ENCODE measurements at regions not wholly inside any gene's neighbourhood (a gene's known extent, or its start where the extent isn't known, plus 50 kb on each side); places are given as distances from the start of the nearest gene placed in this dataset.

DNA sequence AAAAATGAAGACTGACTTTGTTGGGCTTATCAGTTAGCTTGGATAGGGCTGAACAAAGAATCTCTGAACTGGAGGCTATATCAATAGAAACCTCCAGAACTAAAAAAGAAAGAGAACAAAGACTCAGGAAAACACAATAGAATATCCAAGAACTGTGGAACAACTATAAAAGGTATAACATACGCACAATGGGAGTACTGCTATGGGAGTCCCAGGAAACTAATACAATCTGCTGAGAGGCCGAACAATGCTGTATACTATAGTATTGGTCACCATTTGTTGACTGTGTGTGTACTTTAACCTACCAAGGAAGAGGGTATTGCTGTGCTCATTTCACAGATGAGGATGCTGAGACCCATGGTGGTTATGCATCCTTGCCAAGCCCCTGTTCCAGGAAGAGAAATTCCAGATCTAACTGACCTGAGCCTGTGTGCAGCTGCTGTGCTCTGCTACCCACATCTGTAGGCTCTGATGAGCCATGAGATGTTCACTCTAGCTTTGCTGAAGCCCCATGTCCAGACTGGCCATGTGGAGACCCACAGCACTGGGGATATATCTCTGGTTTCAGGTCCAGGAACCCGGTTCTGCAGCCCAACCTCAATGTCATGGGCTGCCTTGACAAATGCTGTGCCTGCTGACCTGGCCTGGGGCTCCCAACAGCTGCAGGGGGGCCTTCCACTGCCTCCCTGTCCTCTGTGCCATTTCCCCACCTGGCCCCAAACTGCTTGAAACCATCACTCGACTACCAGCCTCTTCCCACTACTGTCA, 254.3 kb upstream of the TNRC6C start:
- FAIRE-seq (no peak), DNase-seq (ENCODE audit: insufficient read length, low spot score) (no peak)
- TF ChIP-seq POLR2A (IDR thresholded peaks at IDR 0.05; ENCODE audit: low read depth, low read length) (no peak), POLR2AphosphoS5 (IDR thresholded peaks at IDR 0.05; ENCODE audit: low read depth, low read length) (no peak), POU2F2 (IDR thresholded peaks at IDR 0.05; ENCODE audit: low read depth, low read length) (no peak), TAF1 (IDR thresholded peaks at IDR 0.05; ENCODE audit: low read depth, low read length) (no peak), PAX5 (IDR thresholded peaks at IDR 0.05; ENCODE audit: insufficient read depth, low read length, severe bottlenecking) (no peak), SPI1 (IDR thresholded peaks at IDR 0.05; ENCODE audit: low read depth, low read length) (no peak)

DNA sequence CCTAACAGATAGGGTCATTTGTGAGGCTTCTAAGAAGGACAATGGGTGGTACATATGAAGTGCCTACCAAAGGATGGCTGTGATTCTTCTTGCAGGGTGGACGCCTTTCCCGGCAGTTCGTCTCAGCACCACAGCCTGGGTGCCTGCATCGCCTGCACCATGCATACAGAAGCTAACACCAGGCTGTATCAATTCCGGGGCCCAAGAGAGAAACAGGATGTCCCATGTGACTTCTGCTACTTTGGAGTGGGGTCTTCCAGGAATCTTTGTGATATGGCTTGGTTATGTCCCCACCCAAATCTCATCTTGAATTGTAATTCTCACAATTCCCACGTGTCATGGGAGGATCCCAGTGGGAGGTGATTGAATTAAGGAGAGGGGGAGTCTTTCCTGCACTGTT, 251.6 kb upstream of the TNRC6C start:
- FAIRE-seq: no peak
- no peak for TF ChIP-seq TAF1 (IDR thresholded peaks at IDR 0.05; ENCODE audit: low read depth, low read length)
- no peak for TF ChIP-seq SPI1 (IDR thresholded peaks at IDR 0.05; ENCODE audit: low read depth, low read length)
- TF ChIP-seq PAX5 (IDR thresholded peaks at IDR 0.05; ENCODE audit: insufficient read depth, low read length, severe bottlenecking): no peak
- TF ChIP-seq POU2F2 (IDR thresholded peaks at IDR 0.05; ENCODE audit: low read depth, low read length): no peak
- no peak for TF ChIP-seq POLR2AphosphoS5 (IDR thresholded peaks at IDR 0.05; ENCODE audit: low read depth, low read length)
- DNase-seq (ENCODE audit: insufficient read length, low spot score): no peak

DNA sequence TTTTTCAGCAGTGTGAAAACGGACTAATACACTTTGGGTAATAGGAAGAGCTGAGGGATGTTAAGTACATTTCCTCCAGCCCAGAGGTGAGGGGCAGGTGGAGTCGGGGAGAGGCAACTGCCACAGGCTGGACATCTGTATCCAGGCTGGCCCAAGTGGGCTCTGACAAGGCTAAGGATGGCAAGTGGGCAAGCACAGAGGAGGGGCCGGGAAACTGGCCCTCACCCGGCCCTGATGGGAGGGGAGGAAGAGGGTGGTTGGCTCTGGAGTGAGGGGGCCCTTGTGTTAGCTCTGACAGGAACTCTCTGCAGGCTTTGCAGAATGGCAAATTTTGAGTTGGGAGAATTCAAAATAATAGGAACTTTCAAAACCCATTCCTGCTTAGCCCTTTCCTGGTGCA, 251.0 kb upstream of the TNRC6C start:
- no peak for TF ChIP-seq POU2F2 (IDR thresholded peaks at IDR 0.05; ENCODE audit: low read depth, low read length)
- no peak for TF ChIP-seq POLR2AphosphoS5 (IDR thresholded peaks at IDR 0.05; ENCODE audit: low read depth, low read length)
- no peak for TF ChIP-seq POLR2A (IDR thresholded peaks at IDR 0.05; ENCODE audit: low read depth, low read length)
- no peak for TF ChIP-seq PAX5 (IDR thresholded peaks at IDR 0.05; ENCODE audit: insufficient read depth, low read length, severe bottlenecking)
- no peak for TF ChIP-seq TAF1 (IDR thresholded peaks at IDR 0.05; ENCODE audit: low read depth, low read length)
- no peak for TF ChIP-seq SPI1 (IDR thresholded peaks at IDR 0.05; ENCODE audit: low read depth, low read length)
- no peak for FAIRE-seq

DNA sequence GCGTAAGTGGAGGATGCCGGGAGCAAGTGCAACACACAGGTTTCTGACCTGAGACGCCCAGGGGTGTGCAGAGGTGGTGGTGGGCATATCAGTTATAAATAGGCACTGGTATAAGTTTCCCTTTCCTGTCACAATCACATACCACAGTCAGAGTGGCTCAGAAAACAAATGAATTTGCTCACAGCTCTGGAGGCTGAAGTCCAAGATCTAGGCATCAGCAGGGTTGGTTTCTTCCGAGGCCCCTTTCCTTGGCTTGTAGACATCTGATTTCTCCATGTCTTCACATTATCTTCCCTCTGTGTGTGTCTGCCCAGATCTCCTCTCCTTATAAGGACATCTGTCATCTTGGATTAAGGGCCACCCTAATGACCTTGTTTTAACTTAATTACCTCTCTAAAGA, 250.5 kb upstream of the TNRC6C start:
- DNase-seq (ENCODE audit: insufficient read length, low spot score) (no peak), FAIRE-seq (no peak)
- TF ChIP-seq SPI1 (IDR thresholded peaks at IDR 0.05; ENCODE audit: low read depth, low read length) (no peak), TAF1 (IDR thresholded peaks at IDR 0.05; ENCODE audit: low read depth, low read length) (no peak), POU2F2 (IDR thresholded peaks at IDR 0.05; ENCODE audit: low read depth, low read length) (no peak), PAX5 (IDR thresholded peaks at IDR 0.05; ENCODE audit: insufficient read depth, low read length, severe bottlenecking) (no peak), POLR2A (IDR thresholded peaks at IDR 0.05; ENCODE audit: low read depth, low read length) (no peak), POLR2AphosphoS5 (IDR thresholded peaks at IDR 0.05; ENCODE audit: low read depth, low read length) (no peak)

More for the DNA sequence above, 251.0 kb upstream of the TNRC6C start:
- DNase-seq (ENCODE audit: insufficient read length, low spot score): no peak

DNA sequence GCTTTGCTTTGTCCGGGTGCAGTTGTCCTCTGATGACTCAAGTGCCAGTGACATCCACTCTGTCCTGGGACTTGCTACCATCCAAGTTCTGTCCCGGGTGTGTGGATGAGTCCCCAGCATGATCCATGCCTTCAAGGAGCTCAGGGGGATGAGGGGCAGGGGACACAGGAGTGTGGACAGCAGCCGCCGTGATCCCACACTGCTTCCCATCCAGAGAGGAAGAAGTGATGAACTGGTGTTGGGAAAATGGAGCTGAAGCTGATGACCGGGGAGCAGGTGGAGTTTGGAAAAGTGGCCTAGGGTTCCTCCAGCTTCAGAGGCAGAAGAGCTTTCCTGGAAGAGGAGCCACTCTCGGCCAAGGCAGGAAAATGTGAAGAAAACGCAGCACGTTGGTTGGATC, 249.6 kb upstream of the TNRC6C start:
- FAIRE-seq: no peak
- TF ChIP-seq POU2F2 (IDR thresholded peaks at IDR 0.05; ENCODE audit: low read depth, low read length) (no peak), PAX5 (IDR thresholded peaks at IDR 0.05; ENCODE audit: insufficient read depth, low read length, severe bottlenecking) (no peak), SPI1 (IDR thresholded peaks at IDR 0.05; ENCODE audit: low read depth, low read length) (no peak), TAF1 (IDR thresholded peaks at IDR 0.05; ENCODE audit: low read depth, low read length) (no peak), POLR2AphosphoS5 (IDR thresholded peaks at IDR 0.05; ENCODE audit: low read depth, low read length) (no peak), POLR2A (IDR thresholded peaks at IDR 0.05; ENCODE audit: low read depth, low read length) (no peak)

DNA sequence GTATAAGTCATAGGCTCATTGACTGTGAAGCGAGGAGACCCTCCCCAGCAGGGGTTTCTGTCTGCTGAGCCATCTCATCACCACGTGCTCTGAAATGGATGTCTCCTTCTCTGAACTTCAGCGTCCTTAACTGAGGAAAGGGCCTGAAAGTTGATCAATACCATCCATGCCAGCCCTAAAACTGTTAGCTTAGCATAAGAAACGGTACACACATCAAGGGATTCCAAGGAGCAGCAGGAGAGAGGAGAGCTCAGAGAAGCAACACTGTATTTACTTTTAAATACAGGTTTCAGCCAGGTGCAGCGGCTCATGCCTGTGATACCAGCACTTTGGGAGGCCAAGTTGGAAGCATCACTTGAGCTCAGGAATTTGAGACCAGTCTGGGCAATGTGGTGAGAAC, 248.9 kb upstream of the TNRC6C start:
- DNase-seq (ENCODE audit: insufficient read length, low spot score) (no peak), FAIRE-seq (no peak)

More for the DNA sequence above, 249.6 kb upstream of the TNRC6C start:
- no peak for DNase-seq (ENCODE audit: insufficient read length, low spot score)

DNA sequence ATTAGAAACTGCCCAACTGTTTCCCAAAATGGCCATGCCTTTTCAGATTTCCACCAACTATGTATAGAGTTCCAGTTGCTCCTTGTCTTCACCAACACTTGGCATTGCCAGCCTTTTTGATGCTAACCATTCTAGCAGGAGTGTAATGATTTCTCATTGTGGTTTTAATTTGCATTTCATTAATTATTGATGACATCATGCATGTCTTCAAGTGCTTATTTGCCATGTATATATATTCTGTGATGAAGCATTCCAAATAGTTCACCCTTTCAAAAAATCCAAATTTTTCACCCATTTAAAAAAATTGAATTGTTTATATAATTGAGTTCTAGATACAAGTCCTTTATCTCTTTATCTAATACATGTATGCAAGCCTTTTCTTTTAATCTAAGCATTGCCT, 245.9 kb upstream of the TNRC6C start:
- FAIRE-seq (no peak), DNase-seq (ENCODE audit: insufficient read length, low spot score) (no peak)
- TF ChIP-seq POLR2A (IDR thresholded peaks at IDR 0.05; ENCODE audit: low read depth, low read length): no peak
- TF ChIP-seq PAX5 (IDR thresholded peaks at IDR 0.05; ENCODE audit: insufficient read depth, low read length, severe bottlenecking): no peak
- no peak for TF ChIP-seq SPI1 (IDR thresholded peaks at IDR 0.05; ENCODE audit: low read depth, low read length)
- TF ChIP-seq POLR2AphosphoS5 (IDR thresholded peaks at IDR 0.05; ENCODE audit: low read depth, low read length): no peak
- no peak for TF ChIP-seq POU2F2 (IDR thresholded peaks at IDR 0.05; ENCODE audit: low read depth, low read length)
- TF ChIP-seq TAF1 (IDR thresholded peaks at IDR 0.05; ENCODE audit: low read depth, low read length): no peak

More for the DNA sequence above, 248.9 kb upstream of the TNRC6C start:
- TF ChIP-seq SPI1 (IDR thresholded peaks at IDR 0.05; ENCODE audit: low read depth, low read length): no peak
- no peak for TF ChIP-seq POLR2A (IDR thresholded peaks at IDR 0.05; ENCODE audit: low read depth, low read length)
- TF ChIP-seq POLR2AphosphoS5 (IDR thresholded peaks at IDR 0.05; ENCODE audit: low read depth, low read length): no peak
- no peak for TF ChIP-seq POU2F2 (IDR thresholded peaks at IDR 0.05; ENCODE audit: low read depth, low read length)
- TF ChIP-seq PAX5 (IDR thresholded peaks at IDR 0.05; ENCODE audit: insufficient read depth, low read length, severe bottlenecking): no peak
- TF ChIP-seq TAF1 (IDR thresholded peaks at IDR 0.05; ENCODE audit: low read depth, low read length): no peak

DNA sequence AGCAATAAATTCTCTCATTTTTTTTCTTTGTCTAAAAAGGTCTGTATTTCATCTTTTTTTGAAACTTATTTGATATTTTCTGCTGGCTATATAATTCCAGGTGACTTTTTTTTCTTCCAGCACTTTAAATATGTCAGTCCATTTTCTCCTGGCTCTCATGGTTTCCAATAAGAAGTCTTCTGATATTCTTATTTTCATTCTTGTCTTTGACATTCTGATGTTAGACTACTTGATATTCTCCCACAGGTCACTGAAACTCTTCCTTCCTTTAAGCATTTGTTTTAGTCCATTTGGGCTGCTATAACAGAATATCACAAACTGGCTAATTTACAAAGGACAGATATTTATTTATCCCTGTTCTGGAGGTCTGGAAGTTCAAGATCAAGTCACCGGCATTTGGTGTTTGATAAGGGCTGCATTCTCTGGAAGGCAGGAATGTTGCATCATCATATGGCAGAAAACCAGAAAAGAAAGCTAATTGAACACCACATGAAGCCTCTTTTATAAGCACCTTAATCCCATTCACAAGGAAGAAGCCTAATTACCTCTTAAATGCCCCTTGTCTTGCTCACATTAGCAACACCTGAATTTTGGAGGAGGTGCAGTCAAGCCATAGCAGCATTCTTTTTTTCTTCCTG, 242.1 kb upstream of the TNRC6C start:
- FAIRE-seq (no peak), DNase-seq (ENCODE audit: insufficient read length, low spot score) (no peak)
- TF ChIP-seq TAF1 (IDR thresholded peaks at IDR 0.05; ENCODE audit: low read depth, low read length): no peak
- TF ChIP-seq PAX5 (IDR thresholded peaks at IDR 0.05; ENCODE audit: insufficient read depth, low read length, severe bottlenecking): no peak
- TF ChIP-seq SPI1 (IDR thresholded peaks at IDR 0.05; ENCODE audit: low read depth, low read length): no peak
- TF ChIP-seq POLR2AphosphoS5 (IDR thresholded peaks at IDR 0.05; ENCODE audit: low read depth, low read length): no peak
- no peak for TF ChIP-seq POLR2A (IDR thresholded peaks at IDR 0.05; ENCODE audit: low read depth, low read length)
- TF ChIP-seq POU2F2 (IDR thresholded peaks at IDR 0.05; ENCODE audit: low read depth, low read length): no peak

DNA sequence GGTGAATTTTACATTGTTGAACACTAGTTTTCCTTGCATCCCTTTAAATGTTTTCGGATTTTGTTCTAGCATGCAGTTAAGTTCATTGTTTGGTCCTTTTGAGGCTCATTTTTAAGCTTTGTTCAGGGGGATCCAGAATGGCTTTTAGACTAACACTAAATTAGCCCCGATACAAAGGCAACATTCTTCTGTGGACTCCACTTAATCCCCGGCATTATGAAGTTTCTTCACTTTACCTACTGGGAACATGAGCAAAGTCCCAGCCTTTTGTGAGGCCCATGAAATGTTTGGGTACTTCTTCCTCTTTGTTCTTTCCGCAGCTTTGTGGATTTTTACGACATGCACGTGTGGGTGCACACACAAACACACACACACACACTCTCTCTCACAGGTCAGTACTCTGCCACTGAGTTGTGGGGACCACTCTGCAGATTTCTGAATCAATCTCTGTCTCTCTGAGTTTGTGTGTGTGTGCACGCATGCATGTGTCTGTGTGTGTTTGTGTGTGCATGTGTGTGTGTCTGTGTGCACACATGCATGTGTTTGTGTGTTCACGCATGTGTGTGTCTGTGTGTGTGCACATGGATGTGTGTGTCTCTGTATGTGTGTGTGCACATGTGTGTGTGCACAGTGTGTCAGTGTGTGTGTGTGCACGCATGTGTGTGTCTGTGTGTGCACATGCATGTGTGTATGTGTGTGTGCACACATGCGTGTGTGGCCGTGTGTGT, 240.4 kb upstream of the TNRC6C start:
- TF ChIP-seq PAX5 (IDR thresholded peaks at IDR 0.05; ENCODE audit: insufficient read depth, low read length, severe bottlenecking): no peak
- no peak for TF ChIP-seq POLR2A (IDR thresholded peaks at IDR 0.05; ENCODE audit: low read depth, low read length)
- TF ChIP-seq POLR2AphosphoS5 (IDR thresholded peaks at IDR 0.05; ENCODE audit: low read depth, low read length): no peak
- TF ChIP-seq TAF1 (IDR thresholded peaks at IDR 0.05; ENCODE audit: low read depth, low read length): no peak
- no peak for TF ChIP-seq SPI1 (IDR thresholded peaks at IDR 0.05; ENCODE audit: low read depth, low read length)
- TF ChIP-seq POU2F2 (IDR thresholded peaks at IDR 0.05; ENCODE audit: low read depth, low read length): no peak
- no peak for FAIRE-seq
- DNase-seq (ENCODE audit: insufficient read length, low spot score): no peak
